Panc1 (cell line): ENCODE measurements at regions not wholly inside any gene's neighbourhood (a gene's known extent, or its start where the extent isn't known, plus 50 kb on each side); places are given as distances from the start of the nearest gene placed in this dataset.

Experiments used
- ATAC-seq: fragments of 200-7000 bp; cut with Tn5 transposase; 2 replicates; pipeline ENCODE4 v1.9.1; 2020; ENCODE audit warnings: mild to moderate bottlenecking, moderate library complexity
- BruUV-seq: library from RNA; stranded (reverse); fragments of 400-500 nt; replicated peaks from 2 replicates; lab custom pipeline; 2021; lab: Mats Ljungman, UMichigan
- CTCF ChIA-PET: fragments of 300-600 bp; sonication (Branson Sonifier 250); formaldehyde crosslinking; loops from one replicate; lab custom pipeline; 2022; ENCODE audit warnings: antibody characterized with exemption; lab: Charles Lee
- POLR2A ChIA-PET: fragments of 300-600 bp; sonication (Branson Sonifier 250); formaldehyde crosslinking; loops from one replicate; lab custom pipeline; 2022; ENCODE audit warnings: antibody characterized with exemption; lab: Charles Lee
- DNase-seq: peaks from one replicate; pipeline ENCODE4 v3.0.0-alpha.2; 2010; ENCODE audit warnings: low read depth, low spot score
- H3K27ac ChIP-seq: 2 replicates; pipeline ENCODE4 v1.5.1; 2011; ENCODE audit warnings: mild to moderate bottlenecking, low read length, inconsistent platforms
- H3K27me3 ChIP-seq: fragments of 200-500 bp; sonication (Bioruptor generic); 2 replicates; pipeline ENCODE4 v1.6.0; 2014; ENCODE audit warnings: low read length, inconsistent platforms; ENCODE audit not compliant: control insufficient read depth, insufficient read depth
- H3K36me3 ChIP-seq: fragments of 200-500 bp; sonication (Bioruptor generic); 2 replicates; pipeline ENCODE4 v1.5.1; 2014; ENCODE audit warnings: inconsistent platforms, mild to moderate bottlenecking, low read length, moderate library complexity; ENCODE audit not compliant: control insufficient read depth, insufficient read depth
- H3K4me1 ChIP-seq: 2 replicates; pipeline ENCODE4 v1.5.1; 2011; ENCODE audit warnings: inconsistent platforms, mild to moderate bottlenecking, low read length, moderate library complexity; ENCODE audit not compliant: control insufficient read depth, insufficient read depth
- H3K4me3 ChIP-seq, 2 experiments: 2 replicates each; pipeline ENCODE4 v1.5.1; 2011 to 2012; ENCODE audit warnings: low read depth in 2 of 2, low read length in 2 of 2, mild to moderate bottlenecking in 2 of 2, inconsistent platforms in 1 of 2, moderate library complexity in 1 of 2
- H3K9me3 ChIP-seq: fragments of 200-500 bp; sonication (Bioruptor generic); 2 replicates; pipeline ENCODE4 v1.5.1; 2014; ENCODE audit warnings: low read depth, mild to moderate bottlenecking, inconsistent platforms, low read length, moderate library complexity; ENCODE audit not compliant: control insufficient read depth, insufficient read depth
- CTCF ChIP-seq: fragments of 450-650 bp; IDR thresholded peaks from 2 replicates; pipeline ENCODE4 v1.5.1; 2017; ENCODE audit warnings: mild to moderate bottlenecking
- POLR2AphosphoS5 ChIP-seq: IDR thresholded peaks from 2 replicates; pipeline ENCODE4 v1.6.1; 2012; ENCODE audit warnings: mild to moderate bottlenecking, low read depth, low read length, moderate library complexity
- SIN3A ChIP-seq: IDR thresholded peaks from 2 replicates; pipeline ENCODE4 v1.6.1; 2012; ENCODE audit warnings: low read depth, mild to moderate bottlenecking, low read length, moderate library complexity, borderline replicate concordance; ENCODE audit not compliant: insufficient read depth
- TCF7L2 ChIP-seq: IDR thresholded peaks from 2 replicates; pipeline ENCODE4 v1.6.1; 2011; ENCODE audit warnings: mild to moderate bottlenecking, low read depth, low read length, inconsistent platforms
- in situ Hi-C: cut with HindIII; loops from 2 replicates; pipeline ENCODE4 v1.10.0; 2016; ENCODE audit warnings: low sequenced_read_pairs, low pct_unique_long_range_greater_than_20kb
- intact Hi-C: fragments of 100-400 bp; cut with micrococcal nuclease; formaldehyde crosslinking; loops from one replicate; pipeline ENCODE4 v1.10.0; 2022; ENCODE audit not compliant: unreplicated experiment
- TF ChIP-seq, protein P1 (sequence below), 2 experiments: IDR thresholded peaks; 2 replicates each; pipeline ENCODE4 v1.6.1; 2011 to 2012; ENCODE audit warnings: low read depth in 2 of 2, control low read depth in 1 of 2, low read length in 1 of 2, mild to moderate bottlenecking in 1 of 2, moderate library complexity in 1 of 2; ENCODE audit not compliant: insufficient read depth in 1 of 2

- no peaks in the 10 kb centered on the region for H3K27me3 ChIP-seq
- ChIA-PET POLR2A (no interaction called here), CTCF (no interaction called here)
- ATAC-seq: no peak
- H3K9me3 ChIP-seq: no peaks in the 10 kb centered on the region
- H3K27ac ChIP-seq: no peak overlapping the region
- no peak for DNase-seq
- H3K4me1 ChIP-seq: no peaks in the 10 kb centered on the region
- TF ChIP-seq CTCF: no peak
- TF ChIP-seq POLR2AphosphoS5: no peak
- TF ChIP-seq, protein P1, sequence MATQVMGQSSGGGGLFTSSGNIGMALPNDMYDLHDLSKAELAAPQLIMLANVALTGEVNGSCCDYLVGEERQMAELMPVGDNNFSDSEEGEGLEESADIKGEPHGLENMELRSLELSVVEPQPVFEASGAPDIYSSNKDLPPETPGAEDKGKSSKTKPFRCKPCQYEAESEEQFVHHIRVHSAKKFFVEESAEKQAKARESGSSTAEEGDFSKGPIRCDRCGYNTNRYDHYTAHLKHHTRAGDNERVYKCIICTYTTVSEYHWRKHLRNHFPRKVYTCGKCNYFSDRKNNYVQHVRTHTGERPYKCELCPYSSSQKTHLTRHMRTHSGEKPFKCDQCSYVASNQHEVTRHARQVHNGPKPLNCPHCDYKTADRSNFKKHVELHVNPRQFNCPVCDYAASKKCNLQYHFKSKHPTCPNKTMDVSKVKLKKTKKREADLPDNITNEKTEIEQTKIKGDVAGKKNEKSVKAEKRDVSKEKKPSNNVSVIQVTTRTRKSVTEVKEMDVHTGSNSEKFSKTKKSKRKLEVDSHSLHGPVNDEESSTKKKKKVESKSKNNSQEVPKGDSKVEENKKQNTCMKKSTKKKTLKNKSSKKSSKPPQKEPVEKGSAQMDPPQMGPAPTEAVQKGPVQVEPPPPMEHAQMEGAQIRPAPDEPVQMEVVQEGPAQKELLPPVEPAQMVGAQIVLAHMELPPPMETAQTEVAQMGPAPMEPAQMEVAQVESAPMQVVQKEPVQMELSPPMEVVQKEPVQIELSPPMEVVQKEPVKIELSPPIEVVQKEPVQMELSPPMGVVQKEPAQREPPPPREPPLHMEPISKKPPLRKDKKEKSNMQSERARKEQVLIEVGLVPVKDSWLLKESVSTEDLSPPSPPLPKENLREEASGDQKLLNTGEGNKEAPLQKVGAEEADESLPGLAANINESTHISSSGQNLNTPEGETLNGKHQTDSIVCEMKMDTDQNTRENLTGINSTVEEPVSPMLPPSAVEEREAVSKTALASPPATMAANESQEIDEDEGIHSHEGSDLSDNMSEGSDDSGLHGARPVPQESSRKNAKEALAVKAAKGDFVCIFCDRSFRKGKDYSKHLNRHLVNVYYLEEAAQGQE (IDR thresholded peaks at IDR 0.05; ENCODE audit: insufficient read depth in 1 of 2, low read depth in 2 of 2, low read length in 1 of 2): no peak
- TF ChIP-seq TCF7L2: no peak
- no peak for TF ChIP-seq SIN3A
- H3K4me3 ChIP-seq: no peak overlapping the region
- H3K36me3 ChIP-seq: no peaks in the 10 kb centered on the region
- in situ Hi-C loops: no loop called here
- no TSS peak for BruUV-seq
- intact Hi-C loops: no loop called here
These were observed 247.1 kb downstream of the BCOR start for GRCh38 chrX:39850630-39851152.

DNA sequence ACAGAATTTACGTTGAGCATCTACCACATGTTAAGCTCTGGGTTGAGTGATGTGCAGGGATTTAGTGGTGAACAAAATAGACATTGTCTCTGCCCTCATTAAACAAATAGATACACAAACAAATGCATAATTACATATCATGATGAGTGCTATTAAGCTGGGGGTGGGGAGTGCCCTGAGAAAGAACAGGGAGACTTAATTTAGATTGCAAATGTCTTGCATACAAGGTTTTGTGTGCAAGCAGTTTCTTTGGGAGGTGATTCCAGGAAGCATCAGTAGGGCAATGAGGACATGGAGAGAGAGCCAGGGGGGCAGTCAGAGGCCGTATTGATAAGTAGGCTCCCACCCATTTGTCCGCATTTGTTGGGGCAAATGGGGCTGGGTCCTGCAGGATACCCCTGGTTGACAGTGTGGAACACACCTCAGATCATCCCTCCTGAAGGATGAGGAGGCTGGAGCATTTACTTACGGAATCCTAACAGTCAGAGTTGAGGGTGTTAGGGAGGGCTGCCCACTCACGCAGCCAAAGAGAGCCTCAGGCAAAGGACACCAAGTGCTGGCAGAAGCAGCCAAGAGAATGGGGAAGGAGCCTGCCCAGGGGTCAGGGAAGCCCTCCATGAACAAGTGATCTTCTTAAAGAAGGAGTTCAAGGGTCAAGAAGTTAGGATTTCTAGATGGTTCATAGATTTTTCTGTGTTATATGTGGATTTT, 245.9 kb downstream of the BCOR start:
- H3K4me3 ChIP-seq: no peak overlapping the region
- ChIA-PET CTCF (no interaction called here), POLR2A (no interaction called here)
- ATAC-seq (no peak), DNase-seq (no peak)
- no peaks in the 10 kb centered on the region for H3K27me3 ChIP-seq
- intact Hi-C loops (no loop called here), in situ Hi-C loops (no loop called here)
- H3K9me3 ChIP-seq: no peaks in the 10 kb centered on the region
- H3K4me1 ChIP-seq: no peaks in the 10 kb centered on the region
- BruUV-seq: no TSS peak
- no peaks in the 10 kb centered on the region for H3K36me3 ChIP-seq
- TF ChIP-seq CTCF (no peak), POLR2AphosphoS5 (no peak)
- no peak overlapping the region for H3K27ac ChIP-seq
